Right lobe of liver (tissue), 6 donors: ENCODE measurements at regions not wholly inside any gene's neighbourhood (a gene's known extent, or its start where the extent isn't known, plus 50 kb on each side); places are given as distances from the start of the nearest gene placed in this dataset.

Experiments
- ATAC-seq, 4 donors: fragments of 200-7000 bp; cut with Tn5 transposase; one replicate each; pipeline ENCODE4 v1.9.1; 2020; ENCODE audit warnings: mild to moderate bottlenecking in 4 of 4, moderate library complexity in 4 of 4
- DNase-seq, 3 donors: peaks; one replicate each; pipeline ENCODE4 v3.0.0-alpha.2; 2020
- H3K27ac ChIP-seq, 3 donors: fragments of 200-600 bp; one replicate each; pipeline ENCODE4 v1.8.0; 2022
- H3K27me3 ChIP-seq, 2 donors: fragments of 200-600 bp; one replicate each; pipeline ENCODE4 v1.8.0; 2022
- H3K36me3 ChIP-seq, 4 donors: fragments of 200-600 bp; sonication (generic) in 1 of 4; one replicate each; pipeline versions ENCODE4 v1.5.1 to v1.8.0; 2017 to 2022; ENCODE audit warnings: control low read depth in 1 of 4
- H3K4me1 ChIP-seq, 4 donors: fragments of 200-600 bp; sonication (generic) in 1 of 4; one replicate each; pipeline versions ENCODE4 v1.5.1 to v1.8.0; 2017 to 2022; ENCODE audit warnings: control low read depth in 1 of 4
- H3K4me3 ChIP-seq, 3 donors: fragments of 200-600 bp; one replicate each; pipeline ENCODE4 v1.8.0; 2022
- H3K9me3 ChIP-seq, 4 donors: fragments of 200-600 bp; sonication (generic) in 1 of 4; one replicate each; pipeline versions ENCODE4 v1.5.1 to v1.8.0; 2017 to 2022; ENCODE audit warnings: control low read depth in 1 of 4
- CTCF ChIP-seq, 4 donors: fragments of 200-600 bp in 3 of 4; fragments of 450-650 bp in 1 of 4; IDR thresholded peaks; one replicate each; pipeline versions ENCODE4 v1.5.1 to v1.8.0; 2016 to 2022; ENCODE audit warnings: antibody characterized with exemption in 4 of 4, mild to moderate bottlenecking in 2 of 4
- POLR2A ChIP-seq: fragments of 450-650 bp; IDR thresholded peaks from one replicate; pipeline ENCODE4 v1.6.1; 2017; ENCODE audit warnings: antibody characterized with exemption, mild to moderate bottlenecking
- WGBS: methylation state at CpG from one replicate; pipeline ENCODE4 v1.1.6; 2018; ENCODE audit warnings: low coverage, low lambda C conversion rate; ENCODE audit not compliant: insufficient coverage; ENCODE audit errors: missing lambda C conversion rate; 5-methylcytosine and 5-hydroxymethylcytosine counted together
- intact Hi-C, 2 donors: fragments of 100-400 bp; cut with DNase I; formaldehyde crosslinking; loops; one replicate each; pipeline versions ENCODE4 v1.11.2 to v1.14.1; 2022
- donor health status: DM: no; HTN: yes; CAD: no.
- donor health status: DM: no; HTN: no; CAD: no.
- donor health status: DM: no; HTN: no; CAD: no.
- donor health status: DM: no; HTN: yes; CAD: no.
- donor health status: DM: no; HTN: yes; CAD: no.

- ATAC-seq (no peak), DNase-seq (peak in 2 of 3 donors; percentile 18 to 42)
- intact Hi-C loops: no loop called here
- peaks cover 0 to 11% (median 5%) of the 10 kb centered on the region in 4 donors for H3K4me1 ChIP-seq
- H3K36me3 ChIP-seq: no peaks in the 10 kb centered on the region
- no peak for TF ChIP-seq CTCF (IDR thresholded peaks at IDR 0.05)
- no peak for TF ChIP-seq POLR2A
- no peak overlapping the region for H3K4me3 ChIP-seq
- 80% methylated on average over 11 of the region's 27 CpGs for WGBS
- no peaks in the 10 kb centered on the region for H3K27me3 ChIP-seq
- no peak overlapping the region for H3K27ac ChIP-seq
- no peaks in the 10 kb centered on the region for H3K9me3 ChIP-seq
Measured at GRCh38 chr6:170052991-170053821, 237.7 kb downstream of the DLL1 start.

GRCh38 chr6:170051229-170052172 is 239.4 kb downstream of the DLL1 start:
- intact Hi-C loops: no loop called here
- DNase-seq: peak in 2 of 3 donors; percentile 9 to 41
- Histone ChIP-seq H3K36me3 (no peaks in the 10 kb centered on the region), H3K27me3 (no peaks in the 10 kb centered on the region), H3K4me1 (peaks cover 0 to 11% (median 5%) of the 10 kb centered on the region in 4 donors), H3K4me3 (no peak overlapping the region), H3K9me3 (no peaks in the 10 kb centered on the region), H3K27ac (no peak overlapping the region)
- ATAC-seq: no peak
- TF ChIP-seq CTCF (IDR thresholded peaks at IDR 0.05): no peak
- TF ChIP-seq POLR2A: no peak
- WGBS: 84% methylated on average over 8 of the region's 30 CpGs

GRCh38 chr6:170050591-170051041 is 240.3 kb downstream of the DLL1 start:
- DNase-seq: peak in 2 of 3 donors; percentile 16 to 40
- Histone ChIP-seq H3K4me1 (peaks cover 0 to 11% (median 5%) of the 10 kb centered on the region in 4 donors), H3K36me3 (no peaks in the 10 kb centered on the region), H3K27me3 (no peaks in the 10 kb centered on the region), H3K4me3 (no peak overlapping the region), H3K9me3 (no peaks in the 10 kb centered on the region), H3K27ac (no peak overlapping the region)
- intact Hi-C loops: no loop called here
- ATAC-seq: no peak
- 73% methylated on average over 2 of the region's 15 CpGs for WGBS
- TF ChIP-seq CTCF (IDR thresholded peaks at IDR 0.05) (no peak), POLR2A (no peak)

GRCh38 chr6:170049641-170050561 is 241.0 kb downstream of the DLL1 start:
- peak; percentile 67 to 92 (median 85) for DNase-seq
- no peaks in the 10 kb centered on the region for H3K27me3 ChIP-seq
- no peak for TF ChIP-seq POLR2A
- TF ChIP-seq CTCF (IDR thresholded peaks at IDR 0.05): no peak
- intact Hi-C loops: no loop called here
- no peaks in the 10 kb centered on the region for H3K9me3 ChIP-seq
- 73% methylated on average over 16 of the region's 38 CpGs for WGBS
- H3K36me3 ChIP-seq: no peaks in the 10 kb centered on the region
- H3K4me1 ChIP-seq: peaks cover 0 to 11% (median 5%) of the 10 kb centered on the region in 4 donors
- peak; percentile 85 to 94 (median 87) for ATAC-seq
- H3K27ac ChIP-seq: peak overlapping the region in 2 of 3 donors; percentile 18 to 38
- no peak overlapping the region for H3K4me3 ChIP-seq
